ENCODE measurements at regions not wholly inside any gene's neighbourhood (a gene's known extent, or its start where the extent isn't known, plus 50 kb on each side); places are given as distances from the start of the nearest gene placed in this dataset.

GRCh38 chr11:11039208-11039965 is 181.5 kb upstream of the ZBED5 start:
- no peaks in the 10 kb centered on the region for H3K36me3 ChIP-seq
- no peak overlapping the region for H3K4me3 ChIP-seq
- H3K27ac ChIP-seq, result no peak overlapping the region
- no peak for DNase-seq (ENCODE audit: low spot score in 2 of 2)
- TF ChIP-seq CTCF (IDR thresholded peaks at IDR 0.05), result no peak
- no peak for TF ChIP-seq POLR2AphosphoS5 (IDR thresholded peaks at IDR 0.05)
- TF ChIP-seq POLR2A (IDR thresholded peaks at IDR 0.05), result no peak
- no peaks in the 10 kb centered on the region for H3K27me3 ChIP-seq
- H3K4me1 ChIP-seq, result no peaks in the 10 kb centered on the region
- intact Hi-C loops (cut with DNase I; ENCODE audit: low total_unique reads), result loop anchor here (5.0 kb wide), 1 partner anchor 748 kb away; no protein-coding TSS in a partner anchor
- H3K9me3 ChIP-seq, result no peaks in the 10 kb centered on the region

GRCh38 chr11:11038782-11039181 is 180.9 kb upstream of the ZBED5 start:
- intact Hi-C loops (cut with DNase I; ENCODE audit: low total_unique reads), result loop anchor here (5.0 kb wide), 1 partner anchor 749 kb away; no protein-coding TSS in a partner anchor
- Histone ChIP-seq H3K9me3 (no peaks in the 10 kb centered on the region), H3K27ac (no peak overlapping the region), H3K4me1 (no peaks in the 10 kb centered on the region), H3K27me3 (no peaks in the 10 kb centered on the region), H3K4me3 (no peak overlapping the region), H3K36me3 (no peaks in the 10 kb centered on the region)
- no peak for TF ChIP-seq POLR2AphosphoS5 (IDR thresholded peaks at IDR 0.05)
- DNase-seq (ENCODE audit: low spot score in 2 of 2), result no peak

GRCh38 chr11:11038352-11038751 is 180.5 kb upstream of the ZBED5 start:
- DNase-seq (ENCODE audit: low spot score in 2 of 2), result no peak
- Histone ChIP-seq H3K27ac (no peak overlapping the region), H3K27me3 (no peaks in the 10 kb centered on the region), H3K4me1 (no peaks in the 10 kb centered on the region), H3K4me3 (no peak overlapping the region), H3K9me3 (no peaks in the 10 kb centered on the region), H3K36me3 (no peaks in the 10 kb centered on the region)
- TF ChIP-seq CTCF (IDR thresholded peaks at IDR 0.05) (no peak), POLR2A (IDR thresholded peaks at IDR 0.05) (no peak), POLR2AphosphoS5 (IDR thresholded peaks at IDR 0.05) (no peak)
- intact Hi-C loops (cut with DNase I; ENCODE audit: low total_unique reads), result loop anchor here (5.0 kb wide), 1 partner anchor 749 kb away; no protein-coding TSS in a partner anchor

- Histone ChIP-seq H3K9me3 (no peaks in the 10 kb centered on the region), H3K27ac (no peak overlapping the region), H3K36me3 (no peaks in the 10 kb centered on the region), H3K4me1 (no peaks in the 10 kb centered on the region), H3K27me3 (no peaks in the 10 kb centered on the region), H3K4me3 (no peak overlapping the region)
- no peak for DNase-seq (ENCODE audit: low spot score in 2 of 2)
- TF ChIP-seq POLR2A (IDR thresholded peaks at IDR 0.05) (no peak), CTCF (IDR thresholded peaks at IDR 0.05) (peak; percentile 26 to 76 (median 63)), POLR2AphosphoS5 (IDR thresholded peaks at IDR 0.05) (no peak)
- intact Hi-C loops (cut with DNase I; ENCODE audit: low total_unique reads), result loop anchor here (5.0 kb wide), 1 partner anchor 750 kb away; no protein-coding TSS in a partner anchor
Measured at GRCh38 chr11:11036848-11037732, 179.2 kb upstream of the ZBED5 start.

- intact Hi-C loops (cut with DNase I; ENCODE audit: low total_unique reads), result loop anchor here (5.0 kb wide), 1 partner anchor 751 kb away; no protein-coding TSS in a partner anchor
- Histone ChIP-seq H3K4me1 (no peaks in the 10 kb centered on the region), H3K27ac (no peak overlapping the region)
Measured at GRCh38 chr11:11036185-11036847, 178.5 kb upstream of the ZBED5 start.

More at GRCh38 chr11:11036185-11036847, 178.5 kb upstream of the ZBED5 start:
- Histone ChIP-seq H3K36me3 (no peaks in the 10 kb centered on the region), H3K9me3 (no peaks in the 10 kb centered on the region), H3K4me3 (no peak overlapping the region), H3K27me3 (no peaks in the 10 kb centered on the region)
- DNase-seq (ENCODE audit: low spot score in 2 of 2), result no peak
- TF ChIP-seq CTCF (IDR thresholded peaks at IDR 0.05), result no peak
- TF ChIP-seq POLR2AphosphoS5 (IDR thresholded peaks at IDR 0.05), result no peak
- TF ChIP-seq POLR2A (IDR thresholded peaks at IDR 0.05), result no peak
